ENCODE measurements at regions not wholly inside any gene's neighbourhood (a gene's known extent, or its start where the extent isn't known, plus 50 kb on each side); places are given as distances from the start of the nearest gene placed in this dataset.

GRCh38 chr4:124504431-124504830 is 208.1 kb downstream of the ANKRD50 start:
- POLR2A ChIA-PET, result no interaction called here
- H3K4me1 ChIP-seq (ENCODE audit: control insufficient read depth in 1 of 2, insufficient read depth in 2 of 2, low read depth in 1 of 2, low read length in 1 of 2), result peaks cover 0 to 5% of the 10 kb centered on the region in 2 experiments; a peak in 2 of 4 replicates
- no peaks in the 10 kb centered on the region for H3K79me2 ChIP-seq (ENCODE audit: insufficient read depth)
- no peak for DNase-seq
- no peak overlapping the region for H3K4me3 ChIP-seq (ENCODE audit: low read depth in 2 of 2, low read length in 1 of 2)
- no peaks in the 10 kb centered on the region for H3K36me3 ChIP-seq (replicated peaks in 1 of 2; ENCODE audit: control insufficient read depth in 1 of 2, insufficient read depth in 2 of 2, low read length in 1 of 2)
- 83% methylated on average over 2 of the region's 2 CpGs for WGBS (ENCODE audit: low lambda C conversion rate)
- H2AFZ ChIP-seq (ENCODE audit: low read depth), result no peak overlapping the region
- no peak overlapping the region for H3K27ac ChIP-seq (ENCODE audit: low read depth in 2 of 2, low read length in 1 of 2)
- H4K20me1 ChIP-seq (ENCODE audit: insufficient read depth), result no peaks in the 10 kb centered on the region
- no peaks in the 10 kb centered on the region for H3F3A ChIP-seq (replicated peaks; ENCODE audit: insufficient read depth)
- H3K9me3 ChIP-seq, result no peaks in the 10 kb centered on the region
- H3K9me2 ChIP-seq, result no peaks in the 10 kb centered on the region
- CTCF ChIA-PET, result interaction anchor here (1.2 kb wide), 1 partner anchor 171 kb away, joined by 4 read pairs; no protein-coding TSS in a partner anchor
- no peak for TF ChIP-seq FOXJ3 (CRISPR knock-in tag; IDR thresholded peaks at IDR 0.05)
- TF ChIP-seq TAF1 (IDR thresholded peaks at IDR 0.05; ENCODE audit: borderline replicate concordance, low read depth, low read length), result no peak
- TF ChIP-seq REST (IDR thresholded peaks at IDR 0.05; ENCODE audit: low read depth, low read length), result no peak
- TF ChIP-seq RFX5 (IDR thresholded peaks at IDR 0.05; ENCODE audit: low read length), result no peak
- no peak for TF ChIP-seq TEAD4 (IDR thresholded peaks at IDR 0.05; ENCODE audit: borderline replicate concordance, insufficient read depth)
- no peak for TF ChIP-seq PBX3 (IDR thresholded peaks at IDR 0.05)
- TF ChIP-seq GABPA (IDR thresholded peaks at IDR 0.05; ENCODE audit: low read depth), result no peak
- TF ChIP-seq RXRA (IDR thresholded peaks at IDR 0.05; ENCODE audit: borderline replicate concordance, low read depth), result no peak
- no peak for TF ChIP-seq CTCF (IDR thresholded peaks at IDR 0.05)
- no peak for TF ChIP-seq USF2 (IDR thresholded peaks at IDR 0.05; ENCODE audit: borderline replicate concordance, low read depth, low read length)
- H3K9ac ChIP-seq, result no peak overlapping the region
- no peaks in the 10 kb centered on the region for H3K27me3 ChIP-seq (ENCODE audit: insufficient read depth)
- H3K4me2 ChIP-seq, result no peak overlapping the region

Measured in SK-N-SH (cell line).